GM12865 (cell line): ENCODE measurements at regions not wholly inside any gene's neighbourhood (a gene's known extent, or its start where the extent isn't known, plus 50 kb on each side); places are given as distances from the start of the nearest gene placed in this dataset.

Experiments
- DNase-seq: peaks from one replicate; pipeline ENCODE4 v3.0.0; 2010; ENCODE audit warnings: low read depth
- H3K4me3 ChIP-seq: 2 replicates; pipeline ENCODE4 v1.5.1; 2011; ENCODE audit warnings: mild to moderate bottlenecking, low read depth, low read length, control low read depth
- TF ChIP-seq, protein P1 (sequence below): IDR thresholded peaks from 2 replicates; pipeline ENCODE4 v1.5.1; 2011; ENCODE audit warnings: low read length, control low read depth, low read depth, inconsistent platforms; ENCODE audit not compliant: insufficient read depth; ENCODE audit errors: missing control alignments

DNA sequence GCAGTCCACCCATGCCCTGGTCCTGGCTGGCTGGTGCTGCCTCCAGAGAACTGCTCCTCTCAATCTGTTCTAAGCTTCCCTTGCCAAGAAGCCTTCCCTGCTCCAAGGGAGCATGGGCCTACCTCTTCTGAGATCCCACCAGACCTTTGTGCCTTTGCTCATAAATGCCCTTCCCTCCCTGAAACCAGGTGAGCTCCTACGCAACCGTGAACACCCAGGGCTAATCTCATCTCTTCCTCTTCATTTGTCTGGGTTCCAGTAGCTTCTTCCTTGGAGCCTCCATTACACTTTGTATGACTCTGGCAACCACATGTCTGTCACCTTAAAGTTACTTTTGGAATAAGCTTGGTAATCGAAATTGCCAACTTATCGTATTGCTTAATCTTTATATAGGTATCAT is 270.6 kb downstream of the PBX3 start:
- TF ChIP-seq, protein P1, sequence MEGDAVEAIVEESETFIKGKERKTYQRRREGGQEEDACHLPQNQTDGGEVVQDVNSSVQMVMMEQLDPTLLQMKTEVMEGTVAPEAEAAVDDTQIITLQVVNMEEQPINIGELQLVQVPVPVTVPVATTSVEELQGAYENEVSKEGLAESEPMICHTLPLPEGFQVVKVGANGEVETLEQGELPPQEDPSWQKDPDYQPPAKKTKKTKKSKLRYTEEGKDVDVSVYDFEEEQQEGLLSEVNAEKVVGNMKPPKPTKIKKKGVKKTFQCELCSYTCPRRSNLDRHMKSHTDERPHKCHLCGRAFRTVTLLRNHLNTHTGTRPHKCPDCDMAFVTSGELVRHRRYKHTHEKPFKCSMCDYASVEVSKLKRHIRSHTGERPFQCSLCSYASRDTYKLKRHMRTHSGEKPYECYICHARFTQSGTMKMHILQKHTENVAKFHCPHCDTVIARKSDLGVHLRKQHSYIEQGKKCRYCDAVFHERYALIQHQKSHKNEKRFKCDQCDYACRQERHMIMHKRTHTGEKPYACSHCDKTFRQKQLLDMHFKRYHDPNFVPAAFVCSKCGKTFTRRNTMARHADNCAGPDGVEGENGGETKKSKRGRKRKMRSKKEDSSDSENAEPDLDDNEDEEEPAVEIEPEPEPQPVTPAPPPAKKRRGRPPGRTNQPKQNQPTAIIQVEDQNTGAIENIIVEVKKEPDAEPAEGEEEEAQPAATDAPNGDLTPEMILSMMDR, result no peak
- DNase-seq, result no peak
- H3K4me3 ChIP-seq, result no peak overlapping the region

DNA sequence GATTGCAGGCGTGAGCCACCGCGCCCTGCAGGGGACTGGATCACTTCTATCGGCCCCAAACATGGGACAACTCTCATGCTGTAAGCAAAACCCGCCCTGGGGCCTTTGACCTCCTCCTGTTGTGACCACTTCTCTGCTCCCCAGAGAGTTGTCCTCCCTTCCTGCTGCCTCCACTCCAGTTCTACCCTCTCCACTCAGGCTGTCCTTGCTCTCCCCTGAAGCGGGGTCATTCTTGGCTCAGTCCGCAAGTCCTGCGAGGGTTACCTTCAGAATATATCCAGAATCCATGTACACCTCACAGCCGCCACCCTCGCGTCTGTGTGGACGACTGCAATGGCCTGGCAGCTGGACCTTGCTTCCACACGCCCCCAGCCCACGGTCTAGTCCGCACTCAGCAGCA is 273.7 kb downstream of the PBX3 start:
- DNase-seq, result no peak
- TF ChIP-seq, protein P1, result no peak
- H3K4me3 ChIP-seq, result no peak overlapping the region

DNA sequence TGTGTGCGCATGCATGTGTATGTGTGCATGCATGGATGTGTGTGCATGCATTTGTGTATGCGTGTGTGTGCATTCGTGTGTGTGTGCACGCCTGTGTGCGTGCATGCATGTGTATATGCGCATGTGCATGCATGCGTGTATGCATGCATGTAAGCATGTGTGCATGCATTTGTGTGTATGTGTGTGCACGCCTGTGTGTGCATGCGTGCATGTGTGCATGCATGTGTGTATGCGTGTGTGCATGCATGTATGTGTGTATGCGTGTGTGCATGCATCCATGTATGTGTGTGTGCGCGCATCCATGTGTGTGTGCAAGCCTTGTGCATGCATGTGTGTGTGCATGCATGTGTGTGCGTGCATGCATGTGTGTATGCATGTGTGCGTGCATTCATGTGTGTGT is 276.8 kb downstream of the PBX3 start:
- TF ChIP-seq, protein P1, result no peak
- DNase-seq, result no peak
- no peak overlapping the region for H3K4me3 ChIP-seq

DNA sequence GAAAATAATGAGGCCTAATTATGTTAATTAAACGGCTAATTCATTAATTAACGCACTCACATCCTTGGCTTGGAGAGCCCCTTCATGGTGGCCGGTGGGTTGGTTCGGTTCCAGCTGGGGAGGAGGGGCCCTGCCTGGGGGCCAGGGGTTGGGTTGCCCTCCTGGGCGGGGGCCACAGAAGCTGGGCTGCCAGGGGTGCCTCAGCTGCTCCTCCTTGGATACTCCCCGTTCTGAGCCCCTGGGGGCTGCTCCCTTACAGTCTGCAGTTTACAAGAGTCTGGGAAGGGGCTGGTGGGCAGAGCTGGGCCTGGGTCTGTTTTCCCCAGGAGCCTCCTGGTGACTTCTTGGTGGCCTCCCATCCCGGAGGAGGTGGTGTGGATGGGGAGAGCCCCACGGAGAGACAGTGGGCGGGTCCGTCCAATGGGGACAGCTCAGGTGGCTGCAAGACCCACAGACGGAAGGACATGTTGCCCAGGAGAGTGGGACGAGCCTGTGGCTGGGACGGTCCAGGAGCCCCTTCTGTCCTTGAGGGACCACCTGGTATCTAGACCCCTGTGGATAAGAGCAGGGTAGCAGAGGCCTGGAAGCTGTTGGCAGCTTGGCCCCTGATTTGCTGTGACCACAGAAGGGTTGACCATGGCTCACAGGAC is 277.5 kb downstream of the PBX3 start:
- no peak overlapping the region for H3K4me3 ChIP-seq
- TF ChIP-seq, protein P1, result no peak
- no peak for DNase-seq

DNA sequence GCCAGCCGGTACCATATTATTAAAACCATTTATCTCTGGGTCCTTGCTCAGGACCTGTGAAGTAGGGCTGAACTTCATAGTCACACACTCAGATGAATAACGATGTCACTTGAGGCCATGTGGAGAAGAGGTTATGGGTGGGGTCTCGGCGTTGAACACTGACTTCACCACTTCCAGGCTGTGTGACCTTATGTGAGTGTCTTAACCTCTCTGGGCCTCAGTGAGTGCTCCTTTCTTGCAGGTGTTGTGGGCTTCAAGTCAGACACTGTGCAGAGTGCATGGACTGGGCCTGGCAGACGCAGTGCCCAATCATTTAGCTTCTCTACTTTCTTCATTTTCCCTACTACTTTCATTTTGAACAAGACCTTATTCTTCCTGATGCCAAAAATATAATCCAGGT is 278.8 kb downstream of the PBX3 start:
- DNase-seq, result no peak
- TF ChIP-seq, protein P1, result no peak
- H3K4me3 ChIP-seq, result no peak overlapping the region

DNA sequence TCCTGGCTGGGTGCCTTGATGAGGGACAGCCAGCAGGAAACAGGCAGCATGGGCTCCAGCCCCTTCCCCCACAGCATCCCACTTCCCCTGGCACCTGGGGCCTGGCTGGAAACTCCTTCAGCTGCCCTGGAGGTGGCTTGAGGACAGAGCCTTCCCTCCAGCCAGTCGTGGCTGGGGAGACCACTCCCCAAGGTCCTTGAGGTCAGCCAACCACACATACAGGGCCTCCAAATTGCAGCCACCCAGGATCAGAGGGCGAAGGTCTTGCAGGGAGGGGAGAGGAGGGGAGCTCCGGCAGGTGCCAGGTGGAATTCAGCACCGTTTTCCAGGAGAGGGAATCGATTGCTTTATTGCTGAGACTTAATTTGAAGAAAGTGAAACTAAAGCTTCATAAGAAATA is 280.4 kb downstream of the PBX3 start:
- TF ChIP-seq, protein P1, result no peak
- H3K4me3 ChIP-seq, result no peak overlapping the region
- DNase-seq, result no peak

DNA sequence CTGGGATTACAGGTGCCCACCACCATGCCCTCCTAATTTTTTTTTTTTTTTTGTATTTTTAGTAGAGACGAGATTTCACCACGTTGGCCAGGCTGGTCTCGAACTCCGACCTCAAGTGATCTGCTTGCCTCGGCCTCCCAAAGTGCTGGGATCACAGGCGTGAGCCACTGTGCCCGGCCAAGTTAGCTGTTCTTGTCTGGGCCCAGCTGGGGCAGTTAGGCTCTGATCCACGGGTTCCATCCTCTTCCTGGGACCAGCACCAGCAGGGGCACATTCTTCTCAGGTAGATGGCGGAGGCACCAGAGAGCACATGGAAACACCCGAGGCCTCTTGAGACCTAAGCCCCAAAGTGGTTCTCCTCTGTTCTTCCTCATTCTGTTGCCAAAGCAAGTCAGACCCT is 281.6 kb downstream of the PBX3 start:
- no peak overlapping the region for H3K4me3 ChIP-seq
- TF ChIP-seq, protein P1, result no peak
- DNase-seq, result no peak
